GM12874 (cell line): ENCODE measurements at regions not wholly inside any gene's neighbourhood (a gene's known extent, or its start where the extent isn't known, plus 50 kb on each side); places are given as distances from the start of the nearest gene placed in this dataset.

Experiments used
- CTCF ChIP-seq: IDR thresholded peaks from 2 replicates; pipeline ENCODE4 v1.5.1; 2011; ENCODE audit warnings: low read depth, mild to moderate bottlenecking, control low read depth, low read length, moderate library complexity; ENCODE audit not compliant: insufficient read depth

GRCh38 chr19:29085630-29086029, 127.3 kb downstream of the UQCRFS1 start:
- no peak for TF ChIP-seq CTCF

GRCh38 chr19:29085206-29085605, 127.7 kb downstream of the UQCRFS1 start:
- TF ChIP-seq CTCF: no peak

GRCh38 chr19:29084266-29084665, 128.7 kb downstream of the UQCRFS1 start:
- TF ChIP-seq CTCF: no peak

GRCh38 chr19:29083863-29084262, 129.1 kb downstream of the UQCRFS1 start:
- no peak for TF ChIP-seq CTCF

- TF ChIP-seq CTCF: no peak
These were observed 133.5 kb downstream of the UQCRFS1 start for GRCh38 chr19:29079356-29080032.

GRCh38 chr19:29076963-29077362, 136.0 kb downstream of the UQCRFS1 start:
- TF ChIP-seq CTCF: no peak

- TF ChIP-seq CTCF: no peak
These were observed 136.8 kb downstream of the UQCRFS1 start for GRCh38 chr19:29076161-29076560.
